ENCODE measurements at regions not wholly inside any gene's neighbourhood (a gene's known extent, or its start where the extent isn't known, plus 50 kb on each side); places are given as distances from the start of the nearest gene placed in this dataset.
"Not testable (repeated sequence)": the region's sequence is repeated elsewhere in the genome, so short reads cannot be mapped to it uniquely, and the experiment has no call there.

DNA sequence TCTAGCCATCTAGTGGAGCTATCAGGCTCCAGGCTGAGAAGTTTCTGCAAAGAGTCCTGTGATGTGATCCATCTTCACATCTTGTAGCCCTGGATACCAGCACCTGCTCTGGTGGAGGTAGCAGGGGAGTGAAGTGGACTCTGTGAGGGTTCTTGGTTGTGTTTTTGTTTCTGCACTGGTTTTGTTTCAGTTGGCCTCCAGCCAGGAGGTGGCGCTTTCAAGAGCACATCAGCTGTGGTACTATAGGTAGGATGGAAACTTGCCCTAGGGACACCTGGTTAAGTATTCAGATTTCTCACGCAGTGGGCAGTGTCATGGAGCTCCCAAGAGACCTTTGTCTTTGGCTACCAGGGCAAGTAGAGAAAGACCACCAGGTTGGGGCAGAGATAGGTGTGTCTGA is 257.5 kb upstream of the SLC7A11 start:
- no peak for DNase-seq (ENCODE audit: low spot score)

DNA sequence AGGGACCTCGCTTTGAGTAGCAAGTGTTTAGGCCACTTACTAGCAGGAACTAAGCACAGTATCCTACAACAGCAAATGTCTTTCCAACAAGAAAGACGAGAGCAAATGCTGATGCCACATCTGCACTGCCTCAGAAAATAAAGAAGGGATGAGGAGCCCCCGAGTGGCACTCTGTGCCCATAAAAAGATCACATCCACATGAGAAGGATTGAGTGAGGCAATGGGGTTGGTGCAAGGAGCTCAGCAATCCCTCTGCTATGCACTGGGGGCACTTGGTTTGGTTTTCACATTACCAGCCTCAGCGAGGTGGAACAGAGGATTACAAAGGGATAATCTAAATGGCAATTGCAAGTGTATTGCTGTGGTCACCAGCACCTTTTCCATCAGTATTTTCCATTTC is 252.8 kb upstream of the SLC7A11 start:
- peak; percentile 52 for DNase-seq (ENCODE audit: low spot score)

DNA sequence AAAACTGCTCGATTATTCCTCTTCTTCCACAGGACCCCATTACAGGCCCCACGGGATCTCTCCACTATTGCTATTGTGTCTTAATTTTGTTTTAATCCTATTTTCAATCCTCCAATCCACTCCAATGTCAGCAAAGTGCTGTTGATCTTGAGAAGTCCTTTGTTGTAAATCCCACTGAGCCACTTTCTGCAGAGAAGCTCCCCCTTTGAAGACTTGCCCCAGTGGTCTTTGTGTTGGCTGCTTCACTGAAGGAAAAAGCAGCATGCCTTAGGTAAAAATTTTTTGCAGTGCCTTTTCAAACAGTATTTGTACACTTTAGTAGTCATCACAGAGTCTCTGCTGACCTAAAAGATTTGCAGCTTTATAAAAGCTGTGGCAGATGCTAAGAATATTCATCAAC is 252.0 kb upstream of the SLC7A11 start:
- DNase-seq (ENCODE audit: low spot score), result no peak

DNA sequence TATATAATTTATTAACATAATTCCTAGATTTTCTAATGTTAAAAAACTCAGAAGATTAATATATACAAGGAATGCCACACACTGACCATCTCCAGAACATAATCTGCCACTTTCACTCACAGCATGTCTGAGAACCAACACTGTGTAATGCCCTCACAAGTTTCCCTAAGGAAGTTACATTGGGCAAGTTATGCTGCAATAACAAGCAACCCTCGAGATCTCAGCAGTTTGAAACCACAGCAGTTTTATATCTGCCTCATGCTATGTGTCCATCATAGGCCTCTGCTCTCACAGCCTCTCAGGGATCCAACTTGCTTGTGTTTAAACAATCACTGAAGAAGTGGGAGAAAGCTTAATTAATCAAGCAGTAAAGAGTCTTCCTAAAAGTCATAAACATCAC is 250.0 kb upstream of the SLC7A11 start:
- DNase-seq (ENCODE audit: low spot score), result no peak

DNA sequence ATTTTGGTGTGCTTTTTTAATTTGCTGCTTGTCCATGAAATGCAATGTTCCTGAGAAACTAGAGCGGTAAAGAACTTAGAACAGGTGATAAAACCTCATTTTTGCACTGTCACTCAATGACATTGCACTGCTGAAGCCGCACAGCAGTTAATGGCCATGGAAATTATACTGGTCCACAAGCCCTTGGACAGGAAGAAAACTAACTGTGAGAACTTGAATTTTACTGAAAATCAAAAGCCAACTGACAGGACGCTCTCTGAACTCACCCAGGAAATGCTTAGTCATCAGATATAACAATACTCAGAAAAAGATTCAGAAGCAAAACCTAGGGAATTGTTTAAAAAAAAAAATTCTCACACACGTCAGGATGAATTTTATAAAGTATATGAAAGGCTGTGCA is 246.4 kb upstream of the SLC7A11 start:
- DNase-seq (ENCODE audit: low spot score), result no peak

DNA sequence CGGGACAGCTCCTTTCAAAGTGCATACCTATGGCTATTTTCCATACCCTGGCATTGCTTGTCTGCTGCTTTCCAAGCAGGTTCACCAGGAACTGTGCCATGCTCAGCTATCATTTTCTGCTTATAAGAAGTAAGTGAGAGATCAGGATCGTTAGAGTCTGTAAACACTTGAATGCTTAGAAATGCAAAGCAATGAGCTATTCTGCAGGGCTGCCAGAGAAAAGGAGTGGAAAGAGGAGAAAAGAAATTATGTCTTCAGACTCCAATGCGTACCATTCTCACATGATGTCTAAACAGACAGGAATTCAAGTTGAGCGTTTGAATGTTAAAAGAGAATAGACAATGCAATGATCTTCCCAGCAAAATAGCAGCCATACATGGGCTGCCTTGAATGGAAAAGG is 245.5 kb upstream of the SLC7A11 start:
- DNase-seq (ENCODE audit: low spot score), result no peak

DNA sequence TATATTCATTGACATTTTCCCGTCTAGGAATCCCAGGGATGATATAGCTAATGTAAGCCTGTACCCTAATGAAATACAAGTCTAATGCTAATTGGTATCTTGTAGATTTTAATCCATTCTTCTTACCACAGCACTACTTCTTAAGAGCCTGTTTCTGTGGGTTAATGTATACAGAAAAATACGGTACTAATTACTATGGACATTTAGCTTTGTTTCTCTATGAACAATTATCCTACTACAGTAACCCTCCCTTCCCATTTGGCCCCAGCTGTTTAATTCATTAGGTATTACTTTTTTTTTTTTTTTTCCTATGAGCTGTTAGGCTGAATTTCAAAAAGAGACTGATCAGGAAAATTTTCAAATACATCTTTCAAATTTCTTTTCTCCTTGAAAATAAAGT is 245.1 kb upstream of the SLC7A11 start:
- no peak for DNase-seq (ENCODE audit: low spot score)

DNA sequence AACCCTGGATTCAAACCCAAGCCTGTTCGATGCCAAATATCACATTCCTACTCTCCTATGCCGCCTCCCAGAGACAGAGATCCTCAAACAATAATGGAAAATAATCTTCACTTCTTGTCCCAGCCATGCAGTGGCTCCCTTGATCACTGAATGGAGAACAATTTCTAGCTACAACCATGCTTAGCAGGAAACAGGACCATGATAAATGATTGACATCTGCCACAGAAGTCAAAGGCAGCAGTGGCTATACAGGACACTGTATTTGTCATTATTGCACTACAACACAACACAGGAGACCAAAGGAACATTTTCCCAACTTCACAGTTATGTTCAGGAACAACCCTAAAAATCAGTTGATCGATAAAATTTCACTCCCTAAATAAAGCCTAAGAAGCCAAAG is 243.3 kb upstream of the SLC7A11 start:
- DNase-seq (ENCODE audit: low spot score), result no peak

DNA sequence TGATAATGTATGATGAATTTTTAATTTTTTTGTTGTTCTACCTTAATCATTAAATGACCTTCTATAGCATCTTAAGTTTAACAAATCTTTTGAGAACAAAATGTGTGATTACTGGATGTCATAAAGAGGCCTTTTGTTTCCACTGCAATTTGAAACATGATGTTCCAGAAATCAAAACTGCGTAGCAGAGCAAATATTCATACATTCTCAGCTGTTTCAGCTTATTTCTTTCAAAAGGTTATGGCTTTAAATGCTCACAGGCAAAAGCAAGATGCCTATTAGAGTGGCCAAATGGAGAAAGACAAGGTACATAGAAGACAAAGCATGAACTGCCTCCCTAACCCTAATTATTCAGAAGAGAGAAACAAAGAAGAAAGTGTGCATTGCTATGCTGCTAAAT is 233.0 kb upstream of the SLC7A11 start:
- no peak for DNase-seq (ENCODE audit: low spot score)

DNA sequence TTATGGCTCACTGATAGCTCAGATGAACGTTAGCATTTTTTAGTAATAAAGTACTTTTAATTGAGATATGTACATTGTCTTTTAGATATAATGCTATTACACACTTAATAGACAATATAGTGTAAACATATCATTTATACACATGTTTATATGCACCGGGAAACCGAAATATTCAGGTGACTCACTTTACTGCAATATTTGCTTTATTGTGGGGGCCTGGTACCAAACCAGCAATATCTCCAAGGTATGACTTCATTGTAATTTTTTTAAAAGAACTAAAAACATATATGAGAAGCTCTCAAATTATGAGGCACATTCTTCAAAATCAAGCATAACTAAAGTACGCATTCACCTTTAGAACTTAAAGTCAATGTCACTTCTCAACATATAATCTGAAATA is 231.2 kb upstream of the SLC7A11 start:
- no peak for DNase-seq (ENCODE audit: low spot score)

DNA sequence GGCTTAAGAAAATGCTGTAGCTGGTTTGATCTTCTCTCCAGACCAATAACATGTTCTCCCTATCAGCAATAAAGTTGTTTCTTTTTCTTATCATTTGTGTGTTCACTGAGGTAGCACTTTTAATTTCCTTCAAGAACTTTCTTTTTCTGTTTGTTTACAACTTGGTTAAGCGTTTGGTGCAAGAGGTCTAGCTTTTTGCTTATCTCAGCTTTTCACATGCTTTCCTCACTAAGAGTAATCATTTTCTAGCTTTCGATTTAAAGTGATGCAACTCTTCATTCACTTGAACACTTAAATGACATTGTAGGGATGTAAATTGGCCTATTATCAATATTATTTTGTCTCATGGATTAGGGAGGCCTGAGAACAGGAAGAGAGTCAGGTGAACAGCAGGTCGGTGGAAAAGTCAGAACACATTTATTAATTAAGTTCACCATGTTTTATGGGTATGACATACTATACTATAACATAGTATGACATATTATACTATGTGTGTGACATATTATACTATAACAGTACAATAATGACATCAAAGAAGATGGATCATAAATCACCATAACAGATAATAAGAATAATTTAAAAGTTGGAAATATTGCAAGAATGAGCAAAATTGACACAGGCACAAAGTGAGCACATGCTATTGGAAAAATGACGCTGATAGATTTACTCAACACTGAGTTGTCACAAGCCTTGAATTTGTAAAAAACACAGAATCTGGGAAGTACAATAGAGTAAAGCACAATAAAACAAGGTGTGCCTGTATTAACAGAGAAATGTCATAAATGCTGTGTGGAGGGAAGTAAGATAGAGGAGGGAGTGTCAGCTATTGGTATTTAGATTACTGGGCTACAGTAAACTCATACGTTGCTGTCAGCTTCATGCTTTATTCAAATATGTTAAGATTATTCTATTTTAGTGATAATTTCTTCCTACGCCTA is 218.6 kb upstream of the SLC7A11 start:
- DNase-seq (ENCODE audit: low spot score), result no peak

DNA sequence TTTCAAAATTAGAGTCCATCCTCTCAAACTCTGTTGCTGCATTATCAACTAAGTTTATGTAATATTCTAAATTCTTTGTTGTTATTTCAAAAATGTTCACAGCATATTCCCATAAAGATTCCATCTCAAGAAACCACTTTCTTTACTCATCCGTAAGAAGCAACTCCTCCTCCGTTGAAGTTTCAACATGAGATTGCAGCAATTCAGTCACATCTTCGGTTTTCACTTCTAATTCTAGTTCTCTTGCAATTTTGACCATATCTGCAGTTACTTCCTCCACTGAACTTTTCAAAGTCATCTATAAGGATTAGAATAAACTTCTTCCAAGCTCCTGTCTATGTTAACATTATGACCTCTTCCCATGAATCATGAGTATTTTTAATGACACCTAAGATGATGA is 216.6 kb upstream of the SLC7A11 start:
- DNase-seq (ENCODE audit: low spot score), result no peak

DNA sequence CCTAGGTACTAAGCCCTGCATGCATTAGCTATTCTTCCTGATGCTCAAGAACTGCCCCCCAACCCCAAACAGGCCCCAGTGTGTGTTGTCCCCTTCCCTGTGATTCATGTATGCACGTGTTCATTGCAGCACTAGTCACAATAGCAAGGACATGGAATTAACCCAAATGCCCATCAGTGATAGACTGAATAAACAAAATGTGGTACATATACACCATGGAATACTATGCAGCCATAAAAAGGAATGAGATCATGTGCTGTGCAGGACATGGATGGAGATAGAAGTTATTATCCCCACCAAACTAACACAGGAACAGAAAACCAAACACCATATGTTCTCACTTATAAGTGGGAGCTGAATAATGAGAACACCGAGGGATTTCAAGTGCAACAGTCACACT is 214.2 kb upstream of the SLC7A11 start:
- DNase-seq (ENCODE audit: low spot score), result not testable (repeated sequence)

DNA sequence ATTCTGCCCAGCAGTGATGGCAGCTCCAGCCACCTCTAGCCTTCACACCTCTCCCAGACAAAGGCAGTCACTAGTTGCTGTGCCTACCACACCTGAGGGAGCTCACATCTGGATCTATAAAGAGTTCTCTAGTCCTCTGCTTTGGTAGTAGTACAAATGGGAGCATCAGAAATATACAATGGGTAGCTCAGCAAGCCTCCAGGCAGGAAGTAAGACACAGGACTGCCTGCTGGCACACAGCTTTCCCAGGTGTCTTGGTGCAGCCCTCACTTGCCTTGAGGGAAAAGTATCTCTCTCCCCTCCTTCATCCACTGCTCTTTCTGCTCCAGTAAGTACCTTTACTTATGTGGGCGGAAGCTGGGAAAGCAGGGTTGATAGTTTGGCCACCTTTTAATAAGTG is 212.9 kb upstream of the SLC7A11 start:
- DNase-seq (ENCODE audit: low spot score), result no peak

DNA sequence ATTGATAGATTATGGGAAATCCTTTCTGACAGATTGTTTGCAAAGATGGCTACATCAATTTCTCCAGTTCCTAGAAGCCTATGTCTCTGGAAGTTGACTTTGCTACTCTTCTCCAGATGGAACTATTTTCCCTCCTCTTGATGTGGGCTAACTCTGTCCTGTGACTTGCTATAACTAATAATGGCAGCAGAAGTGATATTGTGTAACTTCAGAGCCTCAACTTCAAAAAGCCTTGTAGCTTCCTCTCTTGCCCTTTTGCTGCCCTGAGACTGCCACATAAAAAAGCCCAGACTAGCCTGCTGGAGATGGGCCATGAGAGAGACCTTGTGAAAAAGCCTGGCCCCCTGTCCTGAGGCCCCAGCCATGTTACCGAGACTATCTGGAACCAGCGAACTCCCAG is 210.7 kb upstream of the SLC7A11 start:
- DNase-seq (ENCODE audit: low spot score), result no peak

DNA sequence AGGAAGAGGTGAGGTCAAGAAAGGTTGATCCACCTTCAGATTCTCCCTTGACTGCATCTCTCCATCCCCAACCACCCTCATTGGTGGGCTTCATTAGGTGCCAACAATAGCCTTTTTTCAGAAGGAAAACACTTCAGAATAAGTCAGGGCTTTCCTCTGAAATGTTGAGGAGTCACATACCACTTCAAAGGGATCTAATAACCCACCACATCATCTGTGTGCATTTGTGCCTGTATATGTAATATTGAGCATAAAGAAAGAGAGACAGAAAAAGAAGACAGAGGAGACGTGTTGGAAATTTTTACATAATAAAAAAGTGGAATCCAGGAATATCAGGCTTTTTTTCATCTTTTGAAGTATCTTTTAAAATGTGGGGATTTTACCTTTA is 209.1 kb upstream of the SLC7A11 start:
- DNase-seq (ENCODE audit: low spot score), result no peak

DNA sequence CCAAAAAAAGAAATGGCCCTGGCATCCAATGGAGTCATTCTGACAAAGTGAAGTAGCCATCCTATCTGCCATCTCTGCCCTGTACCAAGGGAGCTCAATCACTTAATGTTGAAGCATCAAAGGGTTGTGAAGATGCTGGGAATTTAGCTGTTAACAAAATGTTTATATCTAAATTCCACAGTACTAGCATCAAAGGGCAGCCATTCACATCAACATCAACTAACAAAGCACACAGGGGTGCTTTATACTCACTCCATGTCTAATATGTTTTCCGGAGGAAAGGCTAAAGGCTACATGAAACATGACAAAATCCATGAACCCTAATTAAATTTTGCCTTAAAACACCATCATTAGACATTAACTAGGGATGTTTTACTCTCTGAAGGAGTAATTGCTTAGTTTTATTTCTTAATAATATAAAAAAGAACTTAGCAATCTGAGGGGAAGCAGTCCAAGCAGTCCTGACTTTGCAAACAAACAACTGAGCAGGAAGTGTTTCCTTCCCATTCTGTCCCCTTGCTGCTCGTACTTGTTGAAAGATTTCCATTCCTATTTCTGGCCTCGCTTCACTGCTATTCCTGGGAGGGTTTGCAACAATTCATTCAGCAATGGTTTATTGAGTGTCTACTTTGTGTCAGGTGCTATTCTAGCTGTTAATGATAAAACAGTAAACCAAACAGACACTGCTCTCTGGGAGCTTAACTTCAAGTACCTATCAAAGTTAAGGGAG is 208.6 kb upstream of the SLC7A11 start:
- no peak for DNase-seq (ENCODE audit: low spot score)

DNA sequence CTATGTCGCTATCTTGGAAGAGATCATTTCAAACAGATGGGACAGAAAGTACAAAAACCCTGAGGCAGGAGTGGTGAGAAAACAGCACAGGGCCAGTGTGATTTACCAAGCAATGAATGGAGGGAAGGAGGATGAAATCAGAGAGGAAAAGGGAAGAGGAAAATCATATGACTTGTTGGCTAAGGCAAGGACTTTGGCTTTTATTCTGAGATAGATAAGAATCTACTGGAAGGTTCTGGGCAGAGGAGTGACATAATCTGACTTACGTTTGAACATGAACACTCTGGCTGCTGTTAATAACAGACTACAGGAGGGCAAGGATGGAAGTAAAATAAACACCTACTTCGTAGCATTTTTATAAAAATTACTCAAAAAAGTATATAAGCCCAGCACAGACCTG is 207.8 kb upstream of the SLC7A11 start:
- DNase-seq (ENCODE audit: low spot score), result no peak

DNA sequence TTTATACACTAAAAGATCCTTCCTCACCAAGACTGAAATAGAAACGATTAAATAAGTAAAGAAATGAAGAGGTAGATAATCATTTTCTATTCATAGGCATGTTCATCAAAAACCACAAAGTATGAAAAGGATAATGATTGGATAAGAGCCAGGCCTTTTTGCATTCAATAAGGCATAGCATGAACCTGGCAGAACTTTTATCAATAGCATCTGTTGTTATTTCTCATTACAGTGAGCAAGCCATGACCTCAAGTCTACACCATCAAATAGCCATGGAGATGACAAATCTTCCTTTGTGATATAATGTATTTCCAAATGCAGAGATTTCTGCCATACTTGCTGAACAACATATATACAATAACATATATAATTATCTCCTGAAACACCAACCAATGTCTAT is 206.0 kb upstream of the SLC7A11 start:
- DNase-seq (ENCODE audit: low spot score), result no peak

DNA sequence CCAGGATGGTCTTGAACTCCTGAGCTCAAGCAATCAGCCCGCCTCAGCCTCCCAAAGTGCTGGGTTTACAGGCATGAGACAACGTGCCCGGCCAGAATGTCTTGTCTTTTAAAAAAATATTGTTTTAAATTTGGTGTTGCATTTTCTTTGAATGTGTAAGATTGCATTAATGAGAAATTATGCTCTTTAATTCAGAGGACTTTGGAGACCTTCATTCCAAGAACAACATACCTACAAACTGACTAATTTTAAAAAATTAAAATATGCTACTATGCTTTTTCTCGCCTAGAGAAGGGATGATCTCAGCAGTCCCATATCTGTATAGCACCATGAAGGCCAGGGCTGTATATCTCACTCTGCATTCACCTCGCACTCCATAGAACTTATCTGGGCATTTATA is 204.3 kb upstream of the SLC7A11 start:
- no peak for DNase-seq (ENCODE audit: low spot score)

DNA sequence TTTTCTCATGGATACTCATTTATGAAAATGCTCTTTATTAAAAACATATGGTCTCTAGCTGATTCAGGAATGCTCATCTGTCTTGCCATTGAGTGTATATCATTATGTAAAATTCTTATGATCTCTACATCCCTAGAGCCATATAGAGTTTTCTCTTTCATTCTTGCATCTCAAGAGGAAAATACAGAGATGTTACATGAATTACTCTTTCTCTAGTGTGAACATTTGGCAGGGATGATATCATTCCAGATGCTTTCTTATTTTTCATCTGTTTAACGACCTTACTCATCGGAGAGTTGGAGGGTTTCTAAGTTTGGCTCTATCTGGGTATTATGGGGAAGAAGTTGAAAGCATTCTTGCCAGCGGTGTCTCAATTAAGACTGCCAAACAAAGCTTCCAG is 202.9 kb upstream of the SLC7A11 start:
- DNase-seq (ENCODE audit: low spot score), result no peak

DNA sequence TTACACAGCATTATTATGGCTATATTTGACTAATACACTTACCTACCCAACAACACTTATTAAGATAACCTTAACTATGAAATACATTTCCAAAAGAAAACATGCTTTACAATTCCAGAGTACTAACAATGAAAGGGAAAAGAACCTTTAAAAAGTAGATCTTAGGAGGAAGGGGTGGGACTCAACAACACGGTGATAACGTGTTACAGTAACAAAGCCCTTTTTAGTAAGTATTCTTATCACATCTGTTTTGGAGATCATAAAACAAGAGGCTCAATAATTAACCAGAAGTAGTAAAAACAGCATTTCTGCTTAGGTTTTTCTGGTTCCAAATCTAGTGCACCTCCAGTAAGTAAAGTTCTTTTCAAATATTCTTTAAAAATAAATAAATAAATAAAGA is 202.1 kb upstream of the SLC7A11 start:
- DNase-seq (ENCODE audit: low spot score), result no peak

DNA sequence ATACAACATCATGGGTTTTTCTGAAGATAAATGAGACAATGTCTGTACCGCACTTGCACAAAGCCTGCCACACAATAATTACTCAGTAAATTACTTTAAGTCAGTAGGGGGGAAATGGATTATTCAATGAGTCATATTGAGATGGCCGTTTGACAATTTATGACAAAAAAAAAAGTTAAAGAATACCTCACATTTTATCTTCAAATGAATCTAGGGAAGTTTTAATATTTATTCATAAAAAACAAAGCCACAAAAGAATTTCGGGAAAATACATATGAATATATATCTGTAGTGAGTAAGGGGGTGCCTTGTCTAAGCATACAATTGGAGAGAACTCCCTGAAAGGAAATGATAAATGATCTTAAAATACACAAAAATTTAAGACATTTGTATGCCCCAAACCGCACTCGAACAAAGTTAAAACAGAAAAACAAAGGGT is 197.0 kb upstream of the SLC7A11 start:
- no peak for DNase-seq (ENCODE audit: low spot score)

DNA sequence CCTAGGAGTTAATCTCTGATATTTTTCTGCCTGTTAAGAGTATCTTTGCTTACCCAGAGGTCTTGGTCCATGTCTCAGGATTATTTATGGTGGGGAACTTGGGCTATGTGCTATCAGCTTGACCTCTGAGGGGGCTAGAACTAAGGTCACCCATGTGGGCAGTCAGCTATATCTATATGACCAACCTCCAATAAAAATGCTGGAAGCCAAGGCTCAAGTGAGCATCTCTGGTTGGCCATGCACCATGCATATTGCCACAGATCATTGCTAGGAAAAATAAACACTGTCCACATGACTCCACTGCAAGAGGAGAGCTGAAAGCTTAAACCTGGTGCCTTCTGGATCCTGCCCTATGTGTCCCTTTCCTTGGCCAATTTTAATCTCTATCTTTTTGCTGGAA is 196.5 kb upstream of the SLC7A11 start:
- no peak for DNase-seq (ENCODE audit: low spot score)

Measured in iPS-NIHi11 (cell line).